Mammary epithelial cell (primary cell): ENCODE measurements at regions not wholly inside any gene's neighbourhood (a gene's known extent, or its start where the extent isn't known, plus 50 kb on each side); places are given as distances from the start of the nearest gene placed in this dataset.

Experiments
- CTCF ChIP-seq, 2 donors: IDR thresholded peaks in 1 of 2; conservative IDR thresholded peaks in 1 of 2; 2 replicates each; pipeline ENCODE4 v1.5.1; 2011 to 2012; ENCODE audit warnings: inconsistent platforms in 2 of 2, low read length in 2 of 2, mild to moderate bottlenecking in 2 of 2, control low read depth in 1 of 2, low read depth in 1 of 2; ENCODE audit not compliant: insufficient read depth in 1 of 2; ENCODE audit errors: extremely low read depth in 1 of 2
- EZH2 ChIP-seq: IDR thresholded peaks from 2 replicates; pipeline ENCODE4 v1.6.1; 2012; ENCODE audit warnings: low read length, inconsistent platforms, borderline replicate concordance

GRCh38 chr6:112802144-112802543 lies 455.0 kb downstream of the RFPL4B start:
- TF ChIP-seq CTCF (conservative IDR thresholded peaks at IDR 0.05 in 1 of 2, IDR thresholded peaks at IDR 0.05 in 1 of 2; ENCODE audit: extremely low read depth in 1 of 2, insufficient read depth in 1 of 2, low read depth in 1 of 2, low read length in 2 of 2) (no peak), EZH2 (no peak)
